HepG2 (cell line): ENCODE measurements at regions not wholly inside any gene's neighbourhood (a gene's known extent, or its start where the extent isn't known, plus 50 kb on each side); places are given as distances from the start of the nearest gene placed in this dataset.

Source experiments
- ARID5B ChIP-seq: IDR thresholded peaks from 2 replicates; pipeline ENCODE4 v1.4.0; 2020; ENCODE audit warnings: mild to moderate bottlenecking, missing genetic modification reagents
- ATF2 ChIP-seq: sonication (generic); formaldehyde crosslinking; IDR thresholded peaks from 2 replicates; pipeline ENCODE4 v1.4.0; 2020; ENCODE audit warnings: missing genetic modification reagents
- DDIT3 ChIP-seq: sonication (generic); formaldehyde crosslinking; IDR thresholded peaks from 2 replicates; pipeline ENCODE4 v1.4.0; 2020; ENCODE audit warnings: mild to moderate bottlenecking, missing genetic modification reagents
- DMAP1 ChIP-seq: IDR thresholded peaks from 2 replicates; pipeline ENCODE4 v1.6.1; 2016
- FOXA3 ChIP-seq: IDR thresholded peaks from 2 replicates; pipeline ENCODE4 v1.6.1; 2016; ENCODE audit warnings: missing genetic modification reagents, missing compliant biosample characterization
- FOXP1 ChIP-seq, 2 experiments: fragments of 450-650 bp in 1 of 2; IDR thresholded peaks; 2 replicates each; pipeline ENCODE4 v1.6.1; 2017 to 2018; ENCODE audit warnings: antibody characterized with exemption in 1 of 2
- KDM1A ChIP-seq: IDR thresholded peaks from 2 replicates; pipeline ENCODE4 v1.6.1; 2016; ENCODE audit warnings: missing compliant biosample characterization
- KDM6A ChIP-seq: IDR thresholded peaks from 2 replicates; pipeline ENCODE4 v1.6.1; 2016; ENCODE audit warnings: low read depth
- MYC ChIP-seq: sonication (generic); formaldehyde crosslinking; IDR thresholded peaks from 2 replicates; pipeline ENCODE4 v1.9.0; 2021; ENCODE audit warnings: missing genetic modification reagents, borderline replicate concordance
- MYPOP ChIP-seq: sonication (generic); formaldehyde crosslinking; IDR thresholded peaks from 2 replicates; pipeline ENCODE4 v1.8.1; 2023; ENCODE audit warnings: mild to moderate bottlenecking, moderate library complexity, missing genetic modification reagents
- NFKBIZ ChIP-seq: IDR thresholded peaks from 2 replicates; pipeline ENCODE4 v1.6.1; 2018; ENCODE audit warnings: missing genetic modification reagents, missing compliant biosample characterization
- POLR2A ChIP-seq, 2 experiments: IDR thresholded peaks; 2 replicates each; pipeline ENCODE4 v1.6.1; 2011; ENCODE audit warnings: low read depth in 2 of 2, low read length in 2 of 2, mild to moderate bottlenecking in 1 of 2, moderate library complexity in 1 of 2; ENCODE audit not compliant: insufficient read depth in 1 of 2
- SMYD3 ChIP-seq: sonication (generic); formaldehyde crosslinking; IDR thresholded peaks from 2 replicates; pipeline ENCODE4 v1.8.1; 2023; ENCODE audit warnings: mild to moderate bottlenecking, missing genetic modification reagents
- ZBTB43 ChIP-seq: sonication (generic); formaldehyde crosslinking; conservative IDR thresholded peaks from 2 replicates; pipeline ENCODE4 v1.4.0; 2020; ENCODE audit warnings: missing genetic modification reagents
- ZFP36 ChIP-seq: fragments of 150-350 bp; IDR thresholded peaks from 2 replicates; pipeline ENCODE4 v1.6.1; 2018; ENCODE audit warnings: borderline replicate concordance, low read length, low read depth; ENCODE audit not compliant: partially characterized antibody
- ZHX1 ChIP-seq: sonication (generic); formaldehyde crosslinking; IDR thresholded peaks from 2 replicates; pipeline ENCODE4 v1.8.1; 2022; ENCODE audit warnings: low read depth, mild to moderate bottlenecking, missing genetic modification reagents
- ZNF235 ChIP-seq: sonication (generic); formaldehyde crosslinking; IDR thresholded peaks from 2 replicates; pipeline ENCODE4 v1.8.1; 2023; ENCODE audit warnings: mild to moderate bottlenecking, missing genetic modification reagents, borderline replicate concordance
- ZNF414 ChIP-seq: sonication (generic); formaldehyde crosslinking; IDR thresholded peaks from 2 replicates; pipeline ENCODE4 v1.5.0; 2020; ENCODE audit warnings: missing genetic modification reagents
- ZNF441 ChIP-seq: sonication (generic); formaldehyde crosslinking; IDR thresholded peaks from 2 replicates; pipeline ENCODE4 v1.7.0; 2021; ENCODE audit warnings: missing genetic modification reagents, borderline replicate concordance

- TF ChIP-seq ARID5B (CRISPR knock-in tag) = peak; percentile 93
- TF ChIP-seq KDM1A (CRISPR knock-in tag) = no peak
- no peak for TF ChIP-seq ZFP36
- no peak for TF ChIP-seq DMAP1
- no peak for TF ChIP-seq ZHX1 (CRISPR knock-in tag)
- TF ChIP-seq NFKBIZ = no peak
- TF ChIP-seq MYC (CRISPR knock-in tag) = no peak
- no peak for TF ChIP-seq DDIT3 (CRISPR knock-in tag)
- TF ChIP-seq MYPOP (CRISPR knock-in tag) = peak; percentile 53; the same call in 1 of the 2 replicates
- TF ChIP-seq ATF2 (CRISPR knock-in tag) = no peak; the same call in 1 of the 2 replicates
- no peak for TF ChIP-seq ZNF441 (CRISPR knock-in tag)
- peak; percentile 74 for TF ChIP-seq KDM6A
- TF ChIP-seq POLR2A (IDR thresholded peaks at IDR 0.05; ENCODE audit: insufficient read depth in 1 of 2, low read depth in 2 of 2, low read length in 2 of 2) = peak; percentile 41 to 69
- TF ChIP-seq FOXP1 (IDR thresholded peaks at IDR 0.05) = no peak
- peak; percentile 84; the same call in 1 of the 2 replicates for TF ChIP-seq FOXP1 (CRISPR knock-in tag; IDR thresholded peaks at IDR 0.05)
- TF ChIP-seq ZNF414 (CRISPR knock-in tag) = no peak
- TF ChIP-seq FOXA3 = peak; percentile 91
- TF ChIP-seq ZNF235 = no peak
- TF ChIP-seq ZBTB43 (CRISPR knock-in tag) = 0 out of 2 replicates have a peak, but pooled peaks have one; percentile 34
- TF ChIP-seq SMYD3 (CRISPR knock-in tag) = no peak
These were observed 73.7 kb upstream of the WDR72 start (continued) for GRCh38 chr15:53833134-53833624.
